ENCODE measurements at regions not wholly inside any gene's neighbourhood (a gene's known extent, or its start where the extent isn't known, plus 50 kb on each side); places are given as distances from the start of the nearest gene placed in this dataset.

DNA sequence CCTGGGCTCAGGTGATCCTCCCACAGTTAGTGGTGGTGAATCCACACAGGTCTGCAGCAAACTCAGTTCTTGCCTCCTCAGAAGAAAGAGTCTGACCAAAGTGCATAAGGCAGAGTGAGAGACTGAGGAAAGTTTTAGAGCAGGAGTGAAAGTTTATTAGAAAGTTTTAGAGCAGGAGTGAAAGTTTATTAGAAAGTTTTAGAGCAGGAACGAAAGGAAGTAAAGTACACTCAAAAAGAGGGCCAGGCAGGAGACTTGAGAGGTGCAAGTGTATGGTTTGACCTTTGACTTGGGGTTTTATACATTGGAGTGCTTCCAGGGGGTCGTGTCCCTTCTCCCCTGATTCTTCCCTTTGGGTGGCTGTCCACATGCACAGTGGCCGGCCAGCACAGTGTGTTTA, 84.2 kb downstream of the LSM3 start:
- H3K27me3 ChIP-seq: no peaks in the 10 kb centered on the region

GRCh38 chr3:14263317-14264005, 84.8 kb downstream of the LSM3 start:
- Histone ChIP-seq H3K36me3 (no peaks in the 10 kb centered on the region), H3K4me1 (ENCODE audit: control insufficient read depth in 1 of 2, insufficient read depth in 1 of 2, low read depth in 1 of 2, low read length in 1 of 2) (no peaks in the 10 kb centered on the region), H3K9me3 (no peaks in the 10 kb centered on the region), H3K27ac (no peak overlapping the region), H3K27me3 (no peaks in the 10 kb centered on the region), H3K4me3 (ENCODE audit: low read depth in 1 of 2, low read length in 1 of 2) (no peak overlapping the region)
- TF ChIP-seq, protein P1, sequence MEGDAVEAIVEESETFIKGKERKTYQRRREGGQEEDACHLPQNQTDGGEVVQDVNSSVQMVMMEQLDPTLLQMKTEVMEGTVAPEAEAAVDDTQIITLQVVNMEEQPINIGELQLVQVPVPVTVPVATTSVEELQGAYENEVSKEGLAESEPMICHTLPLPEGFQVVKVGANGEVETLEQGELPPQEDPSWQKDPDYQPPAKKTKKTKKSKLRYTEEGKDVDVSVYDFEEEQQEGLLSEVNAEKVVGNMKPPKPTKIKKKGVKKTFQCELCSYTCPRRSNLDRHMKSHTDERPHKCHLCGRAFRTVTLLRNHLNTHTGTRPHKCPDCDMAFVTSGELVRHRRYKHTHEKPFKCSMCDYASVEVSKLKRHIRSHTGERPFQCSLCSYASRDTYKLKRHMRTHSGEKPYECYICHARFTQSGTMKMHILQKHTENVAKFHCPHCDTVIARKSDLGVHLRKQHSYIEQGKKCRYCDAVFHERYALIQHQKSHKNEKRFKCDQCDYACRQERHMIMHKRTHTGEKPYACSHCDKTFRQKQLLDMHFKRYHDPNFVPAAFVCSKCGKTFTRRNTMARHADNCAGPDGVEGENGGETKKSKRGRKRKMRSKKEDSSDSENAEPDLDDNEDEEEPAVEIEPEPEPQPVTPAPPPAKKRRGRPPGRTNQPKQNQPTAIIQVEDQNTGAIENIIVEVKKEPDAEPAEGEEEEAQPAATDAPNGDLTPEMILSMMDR (IDR thresholded peaks at IDR 0.05): no peak

More for the DNA sequence above, 84.2 kb downstream of the LSM3 start:
- Histone ChIP-seq H3K4me3 (ENCODE audit: low read depth in 1 of 2, low read length in 1 of 2) (no peak overlapping the region), H3K4me1 (ENCODE audit: control insufficient read depth in 1 of 2, insufficient read depth in 1 of 2, low read depth in 1 of 2, low read length in 1 of 2) (no peaks in the 10 kb centered on the region), H3K27ac (no peak overlapping the region), H3K36me3 (no peaks in the 10 kb centered on the region), H3K9me3 (no peaks in the 10 kb centered on the region)
- TF ChIP-seq, protein P1 (IDR thresholded peaks at IDR 0.05): no peak

DNA sequence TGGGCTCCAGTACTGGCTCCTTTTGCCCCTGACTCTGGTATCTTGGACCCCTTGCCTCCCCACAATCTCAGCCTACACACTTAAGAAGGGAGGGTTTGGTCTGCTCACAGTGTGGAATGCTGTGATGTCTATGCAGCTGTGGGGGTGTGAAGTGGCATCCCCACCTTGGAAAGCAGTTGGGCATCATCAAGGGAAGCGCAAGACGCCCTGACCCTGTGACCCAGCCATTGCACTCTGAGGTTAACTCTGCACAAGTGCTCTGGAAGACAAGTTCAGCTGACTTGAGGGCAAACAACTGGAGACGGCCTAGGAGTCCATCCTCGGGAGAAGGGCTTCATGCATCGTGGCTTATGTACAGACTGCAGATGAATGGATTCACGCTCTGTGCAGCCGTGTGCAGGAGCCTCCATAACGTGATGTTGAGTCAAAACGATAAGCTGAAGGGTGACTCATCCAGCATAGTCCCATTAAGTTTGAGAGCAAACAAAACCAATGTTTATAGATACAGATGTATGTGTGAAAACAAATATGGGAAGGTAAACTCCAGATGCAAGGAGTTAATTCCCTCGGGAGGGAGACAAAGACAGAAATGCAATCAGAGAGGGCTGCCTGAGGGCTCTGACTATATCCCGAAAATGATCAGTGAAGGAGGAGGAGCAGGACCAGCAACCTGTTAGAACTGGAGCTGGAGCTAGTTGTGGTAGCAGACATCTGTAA, 86.8 kb downstream of the LSM3 start:
- no peak overlapping the region for H3K27ac ChIP-seq
- H3K9me3 ChIP-seq: no peaks in the 10 kb centered on the region
- no peaks in the 10 kb centered on the region for H3K36me3 ChIP-seq
- TF ChIP-seq, protein P1 (IDR thresholded peaks at IDR 0.05): no peak
- no peak overlapping the region for H3K4me3 ChIP-seq (ENCODE audit: low read depth in 1 of 2, low read length in 1 of 2)
- no peaks in the 10 kb centered on the region for H3K4me1 ChIP-seq (ENCODE audit: control insufficient read depth in 1 of 2, insufficient read depth in 1 of 2, low read depth in 1 of 2, low read length in 1 of 2)
- no peaks in the 10 kb centered on the region for H3K27me3 ChIP-seq

GRCh38 chr3:14266361-14266760, 87.7 kb downstream of the LSM3 start:
- no peak overlapping the region for H3K4me3 ChIP-seq (ENCODE audit: low read depth in 1 of 2, low read length in 1 of 2)
- H3K36me3 ChIP-seq: no peaks in the 10 kb centered on the region
- H3K27me3 ChIP-seq: no peaks in the 10 kb centered on the region
- H3K4me1 ChIP-seq (ENCODE audit: control insufficient read depth in 1 of 2, insufficient read depth in 1 of 2, low read depth in 1 of 2, low read length in 1 of 2): no peaks in the 10 kb centered on the region
- H3K9me3 ChIP-seq: no peaks in the 10 kb centered on the region
- no peak overlapping the region for H3K27ac ChIP-seq
- TF ChIP-seq, protein P1 (IDR thresholded peaks at IDR 0.05): no peak

DNA sequence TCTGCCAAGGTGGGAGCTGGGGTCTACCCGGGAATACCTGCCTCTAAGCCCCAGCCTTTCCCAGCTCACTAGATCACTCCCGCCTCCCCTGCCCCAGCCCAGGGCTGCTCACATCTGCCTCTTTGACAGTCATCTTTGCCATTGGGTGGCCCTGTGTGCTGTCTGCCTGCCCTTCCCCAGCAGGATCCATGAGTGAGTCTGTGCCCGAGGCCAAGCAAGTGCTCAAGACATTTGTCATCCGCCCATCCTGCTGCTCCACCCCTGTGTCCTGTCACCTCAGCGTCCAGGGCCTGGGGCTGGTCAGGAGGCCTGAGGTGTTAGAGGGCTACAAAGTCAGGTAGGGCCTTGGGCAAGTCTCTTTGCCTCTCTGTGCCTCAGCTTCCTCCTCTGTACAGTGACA, 89.4 kb downstream of the LSM3 start:
- no peaks in the 10 kb centered on the region for H3K4me1 ChIP-seq (ENCODE audit: control insufficient read depth in 1 of 2, insufficient read depth in 1 of 2, low read depth in 1 of 2, low read length in 1 of 2)
- no peaks in the 10 kb centered on the region for H3K27me3 ChIP-seq
- H3K27ac ChIP-seq: no peak overlapping the region
- H3K36me3 ChIP-seq: no peaks in the 10 kb centered on the region
- H3K4me3 ChIP-seq (ENCODE audit: low read depth in 1 of 2, low read length in 1 of 2): no peak overlapping the region
- no peaks in the 10 kb centered on the region for H3K9me3 ChIP-seq
- TF ChIP-seq, protein P1 (IDR thresholded peaks at IDR 0.05): no peak
